EL (cell line): ENCODE measurements at regions not wholly inside any gene's neighbourhood (a gene's known extent, or its start where the extent isn't known, plus 50 kb on each side); places are given as distances from the start of the nearest gene placed in this dataset.
"Not testable (repeated sequence)": the region's sequence is repeated elsewhere in the genome, so short reads cannot be mapped to it uniquely, and the experiment has no call there.

ENCODE experiments used
- DNase-seq: peaks from one replicate; pipeline ENCODE4 v3.0.0-alpha.2; 2016

- no peak for DNase-seq
These were observed 839.9 kb downstream of the LTN1 start for GRCh38 chr21:28152732-28153131.

- DNase-seq, result no peak
These were observed 840.9 kb downstream of the LTN1 start for GRCh38 chr21:28151758-28152157.

GRCh38 chr21:28150778-28151177 lies 841.9 kb downstream of the LTN1 start:
- DNase-seq, result no peak

- peak; percentile 12 for DNase-seq
These were observed 844.1 kb downstream of the LTN1 start for GRCh38 chr21:28148400-28149064.

GRCh38 chr21:28144653-28145052 lies 848.0 kb downstream of the LTN1 start:
- no peak for DNase-seq

GRCh38 chr21:28144089-28144488 lies 848.6 kb downstream of the LTN1 start:
- no peak for DNase-seq

- peak; percentile 81 for DNase-seq
These were observed 850.0 kb downstream of the LTN1 start for GRCh38 chr21:28142697-28143096.

GRCh38 chr21:28138272-28138671 lies 854.4 kb downstream of the LTN1 start:
- peak; percentile 70 for DNase-seq

GRCh38 chr21:28136656-28137255 lies 855.9 kb downstream of the LTN1 start:
- peak; percentile 53 for DNase-seq

- DNase-seq, result no peak
These were observed 857.0 kb downstream of the LTN1 start for GRCh38 chr21:28135646-28136045.

GRCh38 chr21:28133116-28133515 lies 859.6 kb downstream of the LTN1 start:
- DNase-seq, result no peak

- DNase-seq, result peak; percentile 38
These were observed 860.0 kb downstream of the LTN1 start for GRCh38 chr21:28132713-28133112.

GRCh38 chr21:28127175-28127785 lies 865.4 kb downstream of the LTN1 start:
- no peak for DNase-seq

- DNase-seq, result no peak
These were observed 866.0 kb downstream of the LTN1 start for GRCh38 chr21:28126521-28127174.

- DNase-seq, result no peak
These were observed 868.1 kb downstream of the LTN1 start for GRCh38 chr21:28124541-28124940.

GRCh38 chr21:28118570-28118969 lies 874.1 kb downstream of the LTN1 start:
- no peak for DNase-seq

GRCh38 chr21:28114986-28115385 lies 877.7 kb downstream of the LTN1 start:
- DNase-seq, result not testable (repeated sequence)

GRCh38 chr21:28113718-28114117 lies 879.0 kb downstream of the LTN1 start:
- DNase-seq, result no peak

- no peak for DNase-seq
These were observed 880.2 kb downstream of the LTN1 start for GRCh38 chr21:28112511-28112910.

GRCh38 chr21:28111151-28111619 lies 881.5 kb downstream of the LTN1 start:
- DNase-seq, result peak; percentile 64

- DNase-seq, result no peak
These were observed 882.0 kb downstream of the LTN1 start for GRCh38 chr21:28110716-28111115.

- no peak for DNase-seq
These were observed 882.6 kb downstream of the LTN1 start for GRCh38 chr21:28110074-28110473.

GRCh38 chr21:28106370-28106890 lies 886.2 kb downstream of the LTN1 start:
- no peak for DNase-seq

- DNase-seq, result no peak
These were observed 888.3 kb downstream of the LTN1 start for GRCh38 chr21:28104346-28104745.
